ENCODE measurements at regions not wholly inside any gene's neighbourhood (a gene's known extent, or its start where the extent isn't known, plus 50 kb on each side); places are given as distances from the start of the nearest gene placed in this dataset.

- Histone ChIP-seq H3K9ac (replicated peaks; ENCODE audit: extremely low read depth, insufficient read depth, low read length) (no peak overlapping the region), H3K4me1 (ENCODE audit: control insufficient read depth, extremely low read depth, insufficient read depth, low read length) (no peaks in the 10 kb centered on the region), H4K20me1 (replicated peaks; ENCODE audit: control insufficient read depth, extremely low read depth, insufficient read depth, low read length) (no peaks in the 10 kb centered on the region), H3K4me3 (replicated peaks in 1 of 3; ENCODE audit: insufficient read depth in 1 of 3, low read depth in 1 of 3, low read length in 3 of 3) (no peak overlapping the region), H3K79me2 (ENCODE audit: control insufficient read depth, insufficient read depth, low read length) (no peaks in the 10 kb centered on the region), H3K9me1 (replicated peaks; ENCODE audit: control insufficient read depth, extremely low read depth, insufficient read depth, low read length) (no peaks in the 10 kb centered on the region), H3K27ac (ENCODE audit: insufficient read depth, low read depth, low read length) (no peak overlapping the region), H3K9me3 (replicated peaks; ENCODE audit: control insufficient read depth, insufficient read depth, low read length) (no peaks in the 10 kb centered on the region), H2AFZ (ENCODE audit: low read depth, low read length) (no peak overlapping the region), H3K36me3 (ENCODE audit: control insufficient read depth in 2 of 2, extremely low read depth in 1 of 2, insufficient read depth in 2 of 2, low read length in 2 of 2) (no peaks in the 10 kb centered on the region), H3K4me2 (ENCODE audit: insufficient read depth, low read length) (no peak overlapping the region), H3K27me3 (ENCODE audit: control insufficient read depth in 2 of 2, insufficient read depth in 2 of 2, low read length in 2 of 2) (peaks cover 34 to 46% of the 10 kb centered on the region in 2 experiments)
- TF ChIP-seq MYC (IDR thresholded peaks at IDR 0.05; ENCODE audit: low read depth, low read length) (no peak), POLR2A (IDR thresholded peaks at IDR 0.05; ENCODE audit: low read depth, low read length) (no peak), EZH2 (IDR thresholded peaks at IDR 0.05; ENCODE audit: borderline replicate concordance, low read depth, low read length, severe bottlenecking) (no peak)
- CTCF ChIA-PET = interaction anchor here (1.6 kb wide), 1 partner anchor 78 kb away, joined by 6 read pairs; no protein-coding TSS in a partner anchor
- dilution Hi-C loops (cut with MboI; ENCODE audit: extremely low pct_ligation_motif_present, low sequenced_read_pairs) (no loop called here), intact Hi-C loops (cut with micrococcal nuclease) (no loop called here)
- no TSS peak for BruUV-seq (replicated peaks)
- POLR2A ChIA-PET = no interaction called here
- no peak for DNase-seq (ENCODE audit: low read depth, low spot score)
- no peak for FAIRE-seq
These were observed 71.6 kb upstream of the UNC5A start for GRCh38 chr5:176738637-176739250.

GRCh38 chr5:176739461-176740051, 70.8 kb upstream of the UNC5A start:
- no peaks in the 10 kb centered on the region for H3K79me2 ChIP-seq (ENCODE audit: control insufficient read depth, insufficient read depth, low read length)
- no peak overlapping the region for H3K4me2 ChIP-seq (ENCODE audit: insufficient read depth, low read length)
- CTCF ChIA-PET = interaction anchor here (1.6 kb wide), 1 partner anchor 79 kb away, joined by 6 read pairs; no protein-coding TSS in a partner anchor
- no peak overlapping the region for H2AFZ ChIP-seq (ENCODE audit: low read depth, low read length)
- H3K4me1 ChIP-seq (ENCODE audit: control insufficient read depth, extremely low read depth, insufficient read depth, low read length) = no peaks in the 10 kb centered on the region
- H3K27me3 ChIP-seq (ENCODE audit: control insufficient read depth in 2 of 2, insufficient read depth in 2 of 2, low read length in 2 of 2) = peaks cover 41 to 55% of the 10 kb centered on the region in 2 experiments
- no peak for TF ChIP-seq POLR2A (IDR thresholded peaks at IDR 0.05; ENCODE audit: low read depth, low read length)
- TF ChIP-seq MYC (IDR thresholded peaks at IDR 0.05; ENCODE audit: low read depth, low read length) = no peak
- TF ChIP-seq EZH2 (IDR thresholded peaks at IDR 0.05; ENCODE audit: borderline replicate concordance, low read depth, low read length, severe bottlenecking) = no peak
- no peak for TF ChIP-seq POLR2AphosphoS5 (IDR thresholded peaks at IDR 0.05; ENCODE audit: insufficient read depth, low read depth, low read length)
- TF ChIP-seq FOS (IDR thresholded peaks at IDR 0.05; ENCODE audit: borderline replicate concordance, insufficient read depth, low read length) = no peak
- no peak for TF ChIP-seq GATA2 (IDR thresholded peaks at IDR 0.05; ENCODE audit: insufficient read depth, insufficient read length, low read depth, low read length)
- TF ChIP-seq JUN (IDR thresholded peaks at IDR 0.05; ENCODE audit: borderline replicate concordance, insufficient read depth, insufficient read length, low read depth) = no peak
- H3K4me3 ChIP-seq (replicated peaks in 1 of 3; ENCODE audit: insufficient read depth in 1 of 3, low read depth in 1 of 3, low read length in 3 of 3) = no peak overlapping the region
- POLR2A ChIA-PET = no interaction called here
- H3K9ac ChIP-seq (replicated peaks; ENCODE audit: extremely low read depth, insufficient read depth, low read length) = no peak overlapping the region
- H3K9me3 ChIP-seq (replicated peaks; ENCODE audit: control insufficient read depth, insufficient read depth, low read length) = no peaks in the 10 kb centered on the region
- FAIRE-seq = no peak
- H3K9me1 ChIP-seq (replicated peaks; ENCODE audit: control insufficient read depth, extremely low read depth, insufficient read depth, low read length) = no peaks in the 10 kb centered on the region
- intact Hi-C loops (cut with micrococcal nuclease) = no loop called here
- no peak for DNase-seq (ENCODE audit: low read depth, low spot score)
- BruUV-seq (replicated peaks) = no TSS peak
- dilution Hi-C loops (cut with MboI; ENCODE audit: extremely low pct_ligation_motif_present, low sequenced_read_pairs) = no loop called here
- H3K36me3 ChIP-seq (ENCODE audit: control insufficient read depth in 2 of 2, extremely low read depth in 1 of 2, insufficient read depth in 2 of 2, low read length in 2 of 2) = no peaks in the 10 kb centered on the region
- no peaks in the 10 kb centered on the region for H4K20me1 ChIP-seq (replicated peaks; ENCODE audit: control insufficient read depth, extremely low read depth, insufficient read depth, low read length)
- H3K27ac ChIP-seq (ENCODE audit: insufficient read depth, low read depth, low read length) = no peak overlapping the region

Data from endothelial cell of umbilical vein (primary cell).